ENCODE measurements at regions not wholly inside any gene's neighbourhood (a gene's known extent, or its start where the extent isn't known, plus 50 kb on each side); places are given as distances from the start of the nearest gene placed in this dataset.

GRCh38 chr7:46613116-46613515, 692.0 kb upstream of the IGFBP3 start (continued):
- TF ChIP-seq CTCF (IDR thresholded peaks at IDR 0.05), result no peak

- H3K27ac Mint-ChIP-seq, result no peak overlapping the region
- TF ChIP-seq AR (CRISPR knock-in tag; IDR thresholded peaks at IDR 0.05) (no peak), JAZF1 (CRISPR knock-in tag; IDR thresholded peaks at IDR 0.05) (no peak), ZBTB21 (CRISPR knock-in tag; IDR thresholded peaks at IDR 0.05; ENCODE audit: borderline replicate concordance) (no peak), EMX1 (CRISPR knock-in tag; IDR thresholded peaks at IDR 0.05) (no peak), ZNF416 (CRISPR knock-in tag; IDR thresholded peaks at IDR 0.05) (no peak), MLX (CRISPR knock-in tag; IDR thresholded peaks at IDR 0.05) (no peak), OVOL2 (CRISPR knock-in tag; IDR thresholded peaks at IDR 0.05; ENCODE audit: borderline replicate concordance) (no peak), HMGA2 (CRISPR knock-in tag; IDR thresholded peaks at IDR 0.05) (no peak), AFF4 (CRISPR knock-in tag; IDR thresholded peaks at IDR 0.05; ENCODE audit: borderline replicate concordance) (no peak), NR2C2 (CRISPR knock-in tag; IDR thresholded peaks at IDR 0.05) (no peak), MAX (CRISPR knock-in tag; IDR thresholded peaks at IDR 0.05) (no peak)
- TF ChIP-seq, protein P1, sequence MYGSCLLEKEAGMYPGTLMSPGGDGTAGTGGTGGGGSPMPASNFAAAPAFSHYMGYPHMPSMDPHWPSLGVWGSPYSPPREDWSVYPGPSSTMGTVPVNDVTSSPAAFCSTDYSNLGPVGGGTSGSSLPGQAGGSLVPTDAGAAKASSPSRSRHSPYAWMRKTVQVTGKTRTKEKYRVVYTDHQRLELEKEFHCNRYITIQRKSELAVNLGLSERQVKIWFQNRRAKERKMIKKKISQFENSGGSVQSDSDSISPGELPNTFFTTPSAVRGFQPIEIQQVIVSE (CRISPR knock-in tag; IDR thresholded peaks at IDR 0.05; ENCODE audit: borderline replicate concordance), result no peak
- TF ChIP-seq, protein P2, sequence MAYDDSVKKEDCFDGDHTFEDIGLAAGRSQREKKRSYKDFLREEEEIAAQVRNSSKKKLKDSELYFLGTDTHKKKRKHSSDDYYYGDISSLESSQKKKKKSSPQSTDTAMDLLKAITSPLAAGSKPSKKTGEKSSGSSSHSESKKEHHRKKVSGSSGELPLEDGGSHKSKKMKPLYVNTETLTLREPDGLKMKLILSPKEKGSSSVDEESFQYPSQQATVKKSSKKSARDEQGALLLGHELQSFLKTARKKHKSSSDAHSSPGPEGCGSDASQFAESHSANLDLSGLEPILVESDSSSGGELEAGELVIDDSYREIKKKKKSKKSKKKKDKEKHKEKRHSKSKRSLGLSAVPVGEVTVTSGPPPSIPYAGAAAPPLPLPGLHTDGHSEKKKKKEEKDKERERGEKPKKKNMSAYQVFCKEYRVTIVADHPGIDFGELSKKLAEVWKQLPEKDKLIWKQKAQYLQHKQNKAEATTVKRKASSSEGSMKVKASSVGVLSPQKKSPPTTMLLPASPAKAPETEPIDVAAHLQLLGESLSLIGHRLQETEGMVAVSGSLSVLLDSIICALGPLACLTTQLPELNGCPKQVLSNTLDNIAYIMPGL (CRISPR knock-in tag; IDR thresholded peaks at IDR 0.05), result no peak
- TF ChIP-seq, protein P3, sequence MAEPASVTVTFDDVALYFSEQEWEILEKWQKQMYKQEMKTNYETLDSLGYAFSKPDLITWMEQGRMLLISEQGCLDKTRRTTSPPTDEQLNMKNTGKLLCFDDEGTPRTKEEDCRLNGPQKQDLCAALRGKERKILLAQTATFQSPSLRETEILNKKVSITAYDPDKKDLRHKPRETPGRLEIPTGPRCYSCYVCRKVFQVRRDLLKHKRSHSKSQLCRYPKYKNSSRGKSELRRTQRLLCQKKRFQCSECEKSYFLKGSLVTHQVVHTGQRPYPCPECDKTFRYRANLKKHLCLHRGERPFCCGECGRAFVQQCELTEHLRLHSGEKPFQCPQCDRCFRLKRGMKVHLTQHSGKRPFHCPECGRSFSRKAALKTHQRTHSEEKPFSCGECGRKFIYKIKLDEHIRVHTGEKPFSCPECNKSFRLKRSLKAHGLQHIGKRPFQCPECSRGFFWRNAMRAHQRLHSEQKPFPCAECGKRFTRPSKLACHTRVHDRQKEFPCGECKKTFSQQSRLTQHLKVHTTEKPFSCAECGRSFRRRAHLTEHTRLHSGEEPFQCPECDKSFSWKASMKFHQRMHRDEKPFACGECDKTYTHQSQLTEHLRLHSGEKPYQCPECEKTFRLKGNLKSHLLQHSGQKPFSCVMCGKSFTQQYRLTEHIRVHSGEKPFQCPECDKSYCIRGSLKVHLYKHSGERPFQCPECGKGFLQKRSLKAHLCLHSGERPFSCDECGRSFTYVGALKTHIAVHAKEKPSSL (CRISPR knock-in tag; conservative IDR thresholded peaks at IDR 0.05), result no peak
- CTCF ChIA-PET, result no interaction called here
These were observed 690.4 kb upstream of the IGFBP3 start for GRCh38 chr7:46611508-46611907.

More at GRCh38 chr7:46611508-46611907, 690.4 kb upstream of the IGFBP3 start:
- no peaks in the 10 kb centered on the region for H3K27me3 Mint-ChIP-seq (ENCODE audit: low read depth)
- no peaks in the 10 kb centered on the region for H3K4me1 Mint-ChIP-seq
- H3K4me3 Mint-ChIP-seq, result no peak overlapping the region
- POLR2A ChIA-PET, result no interaction called here
- H3K9me3 Mint-ChIP-seq, result peaks cover 4% of the 10 kb centered on the region; the same call in 1 of the 2 replicates
- ATAC-seq (no peak), DNase-seq (ENCODE audit: low spot score) (no peak)
- no peaks in the 10 kb centered on the region for H3K36me3 Mint-ChIP-seq
